GM21360 (cell line): ENCODE measurements at regions not wholly inside any gene's neighbourhood (a gene's known extent, or its start where the extent isn't known, plus 50 kb on each side); places are given as distances from the start of the nearest gene placed in this dataset.

ENCODE experiments used
- ATAC-seq: cut with Tn5 transposase; IDR thresholded peaks from one replicate; pipeline ENCODE4 v1.9.1; 2021; ENCODE audit warnings: mild to moderate bottlenecking, moderate library complexity; ENCODE audit not compliant: unreplicated experiment

- ATAC-seq = no peak
These were observed 63.0 kb upstream of the CELF4 start for GRCh38 chr18:37628470-37629220.

DNA sequence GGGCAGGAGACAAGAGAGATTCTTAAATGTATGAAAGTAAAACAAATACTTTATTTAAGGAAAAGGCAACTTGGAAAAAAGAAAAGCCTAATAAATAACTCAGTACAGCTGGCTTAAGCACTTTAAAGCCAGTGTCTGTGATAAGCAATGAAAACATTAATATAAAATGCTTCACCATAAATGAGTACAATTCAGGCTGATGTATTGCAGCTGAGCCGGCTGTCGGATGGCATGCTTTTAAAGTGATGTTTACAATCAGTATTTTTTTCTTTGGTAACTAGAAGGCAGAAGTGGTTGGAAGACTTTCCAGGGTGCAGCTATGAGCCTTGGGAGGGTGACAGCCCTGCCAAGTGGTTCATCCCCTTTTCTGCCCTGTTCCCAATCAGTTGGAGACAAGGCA lies 58.7 kb upstream of the CELF4 start:
- no peak for ATAC-seq

DNA sequence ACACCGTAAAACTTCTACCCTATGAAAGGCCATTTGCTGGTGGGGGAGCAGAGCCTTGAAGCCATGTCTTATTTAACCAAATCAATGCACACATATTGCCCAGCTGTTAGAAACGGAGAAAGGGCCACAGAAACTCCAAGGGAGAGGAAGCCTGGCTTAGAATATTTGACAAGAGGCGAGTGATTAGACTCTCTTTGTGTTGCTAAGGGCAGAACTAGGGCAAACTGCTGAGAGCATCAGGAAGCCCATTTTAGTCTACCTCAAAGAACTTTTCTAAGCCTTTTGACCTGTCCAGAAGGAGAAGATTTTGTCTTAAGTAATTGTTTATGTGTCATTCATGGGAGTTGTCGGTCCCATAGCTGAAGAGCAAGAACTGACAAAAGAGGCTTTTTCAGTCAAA lies 54.4 kb upstream of the CELF4 start:
- ATAC-seq = no peak

GRCh38 chr18:37617623-37618022 lies 52.0 kb upstream of the CELF4 start:
- ATAC-seq = no peak
